GM19452 (cell line): ENCODE measurements at regions not wholly inside any gene's neighbourhood (a gene's known extent, or its start where the extent isn't known, plus 50 kb on each side); places are given as distances from the start of the nearest gene placed in this dataset.

Source experiments
- ATAC-seq: cut with Tn5 transposase; IDR thresholded peaks from one replicate; pipeline ENCODE4 v1.9.1; 2021; ENCODE audit not compliant: unreplicated experiment

- no peak for ATAC-seq
These were observed 416.6 kb upstream of the TRIB2 start for GRCh38 chr2:12300019-12300602.

GRCh38 chr2:12300927-12301326 is 415.8 kb upstream of the TRIB2 start:
- no peak for ATAC-seq

GRCh38 chr2:12302140-12302539 is 414.6 kb upstream of the TRIB2 start:
- no peak for ATAC-seq

- no peak for ATAC-seq
These were observed 414.0 kb upstream of the TRIB2 start for GRCh38 chr2:12302691-12303090.

DNA sequence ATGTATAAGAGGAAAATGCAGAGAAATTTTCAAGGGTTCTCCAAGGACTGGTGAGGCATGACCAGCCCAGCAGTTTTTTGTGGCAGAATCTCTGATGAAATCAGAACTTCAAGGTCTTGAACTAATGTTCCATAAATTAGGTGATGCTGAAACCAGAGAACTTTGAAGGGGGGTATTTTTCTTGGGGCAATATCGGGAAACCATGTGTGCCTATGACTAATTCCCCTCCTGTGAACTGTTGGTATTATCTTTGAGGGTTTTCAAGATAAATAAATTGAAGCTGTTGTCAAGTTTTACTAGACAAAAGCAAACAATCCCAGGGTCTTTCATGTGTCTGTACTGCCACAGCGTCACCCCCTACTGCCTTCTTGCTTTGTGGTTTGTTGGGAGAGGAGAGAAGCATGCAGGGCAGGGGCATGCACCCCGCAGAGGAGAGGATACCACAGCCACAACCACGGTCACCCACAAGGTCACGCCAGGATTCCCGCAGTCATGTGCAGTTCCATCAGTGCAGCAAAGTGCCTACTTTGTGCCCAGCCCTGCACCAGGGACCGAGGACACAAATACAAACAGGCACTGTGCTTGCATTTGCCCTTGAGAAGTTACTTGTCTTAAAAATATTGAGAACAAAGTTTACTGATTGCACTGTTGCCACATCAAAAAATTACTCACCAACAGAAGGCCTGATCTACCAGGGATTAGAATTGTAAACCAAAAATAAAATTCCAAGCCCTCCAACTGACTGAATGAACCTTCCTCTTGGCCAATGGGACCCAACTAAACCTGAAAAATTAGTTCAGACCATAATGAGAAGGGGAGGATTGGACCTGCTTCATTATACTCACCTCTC is 413.3 kb upstream of the TRIB2 start:
- ATAC-seq, result no peak

- no peak for ATAC-seq
These were observed 412.1 kb upstream of the TRIB2 start for GRCh38 chr2:12304564-12305171.

GRCh38 chr2:12305931-12306330 is 410.8 kb upstream of the TRIB2 start:
- ATAC-seq, result no peak

DNA sequence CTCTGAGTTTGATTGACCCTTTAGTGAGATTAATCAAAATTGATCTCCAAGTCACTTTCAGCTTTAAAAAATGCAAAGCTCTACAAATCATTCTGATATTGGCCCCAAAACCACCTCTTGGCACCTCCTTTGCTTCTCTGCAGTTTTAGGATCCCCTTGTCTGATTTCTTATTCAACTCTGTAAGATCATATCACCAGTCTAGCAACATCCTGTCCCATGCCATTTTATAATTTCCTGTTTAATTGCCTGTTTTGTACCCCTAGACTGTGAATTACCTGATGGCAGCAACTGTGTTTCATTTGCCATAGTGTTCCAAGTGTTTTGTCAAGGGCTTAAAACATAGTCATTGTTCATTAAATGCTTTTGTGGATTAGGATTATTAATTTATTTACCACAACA is 406.3 kb upstream of the TRIB2 start:
- no peak for ATAC-seq

DNA sequence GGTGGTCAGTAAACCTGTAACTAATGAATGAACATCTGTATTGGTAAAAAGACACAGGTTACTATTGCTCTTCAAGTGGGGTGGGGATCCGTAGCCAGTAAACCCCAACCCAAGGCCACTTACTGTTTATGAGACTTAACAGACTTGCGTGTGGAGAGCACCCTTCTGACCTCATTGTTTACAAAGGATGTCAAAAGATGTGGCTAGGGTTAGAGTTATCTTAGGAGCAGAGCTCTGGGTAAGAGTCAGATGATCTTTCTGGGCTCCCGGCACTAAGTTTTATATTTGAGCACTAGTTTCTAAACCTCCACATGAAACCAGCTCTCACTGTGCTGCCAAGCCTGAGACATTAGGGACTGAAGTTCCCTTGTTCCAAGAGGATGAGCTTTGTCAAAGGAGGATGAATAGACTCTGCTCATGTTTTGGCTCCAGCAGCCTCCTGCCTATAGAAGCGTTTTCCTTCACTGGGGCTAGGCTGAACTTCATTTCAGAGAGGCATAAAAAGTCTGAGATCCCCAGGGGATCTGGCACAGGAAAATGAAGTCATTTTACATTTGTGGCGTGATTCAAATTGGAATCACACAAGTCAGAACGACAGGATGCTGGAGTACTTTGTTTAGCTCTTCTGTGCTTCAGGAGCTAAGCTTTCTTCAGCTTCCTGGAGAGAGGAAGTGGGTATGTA is 403.1 kb upstream of the TRIB2 start:
- no peak for ATAC-seq

GRCh38 chr2:12314127-12314760 is 402.5 kb upstream of the TRIB2 start:
- no peak for ATAC-seq

DNA sequence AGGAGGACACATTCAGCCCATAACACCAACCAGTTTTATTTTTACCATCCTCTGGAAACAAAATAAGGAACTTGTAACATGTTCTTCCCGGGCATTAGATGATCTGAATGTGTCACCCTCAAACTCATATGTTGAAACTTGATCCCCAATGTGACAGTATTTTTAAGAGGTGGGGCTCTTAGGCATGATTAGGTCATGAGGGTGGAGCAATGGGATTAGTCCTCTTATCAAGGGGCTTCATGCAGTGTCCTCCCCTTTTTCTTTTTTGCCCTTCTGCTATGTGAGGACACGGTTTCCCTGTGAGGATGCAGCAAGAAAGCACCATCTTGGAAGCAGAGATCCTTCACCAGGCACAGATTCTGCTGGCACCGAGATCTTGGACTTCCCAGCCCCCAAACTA is 401.5 kb upstream of the TRIB2 start:
- ATAC-seq, result no peak

DNA sequence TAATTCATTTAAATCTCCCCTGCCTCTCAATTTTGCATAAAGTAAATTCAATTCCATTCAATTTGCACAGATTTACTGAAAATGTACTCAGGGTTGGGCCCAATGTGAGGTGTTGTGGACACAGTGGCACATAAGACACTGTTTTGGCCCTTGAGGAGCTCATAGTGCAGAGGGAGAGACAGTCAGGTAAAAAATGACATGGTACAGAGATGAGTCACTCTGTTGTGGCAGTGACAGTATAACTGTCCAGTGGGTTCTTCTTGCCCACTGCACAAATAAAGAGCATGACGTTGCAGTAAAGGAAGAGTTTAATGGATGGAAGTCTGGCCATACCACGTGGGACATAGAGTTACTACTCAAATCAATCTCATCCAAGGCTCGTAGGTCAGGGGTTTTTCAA is 400.3 kb upstream of the TRIB2 start:
- ATAC-seq, result no peak

DNA sequence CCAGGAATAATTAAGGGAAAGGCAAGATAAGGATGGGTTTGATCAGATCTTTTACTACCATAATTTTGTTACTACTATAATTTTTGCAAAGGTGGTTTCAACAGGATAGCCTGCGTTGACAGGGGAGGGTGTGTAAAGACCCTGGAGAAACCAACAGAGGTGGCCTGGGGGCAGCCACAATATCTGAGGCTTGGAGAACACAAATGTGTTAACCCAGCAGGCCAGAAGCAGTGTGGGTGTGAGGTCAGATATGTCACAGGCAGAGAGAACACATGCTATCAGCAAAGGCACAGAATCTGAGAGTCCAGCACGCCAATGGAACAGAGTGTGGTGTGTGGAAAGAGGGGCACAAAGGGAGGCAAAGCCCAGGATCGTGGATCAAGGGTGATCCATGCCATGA is 399.4 kb upstream of the TRIB2 start:
- ATAC-seq, result no peak

- no peak for ATAC-seq
These were observed 398.8 kb upstream of the TRIB2 start for GRCh38 chr2:12317814-12318426.

DNA sequence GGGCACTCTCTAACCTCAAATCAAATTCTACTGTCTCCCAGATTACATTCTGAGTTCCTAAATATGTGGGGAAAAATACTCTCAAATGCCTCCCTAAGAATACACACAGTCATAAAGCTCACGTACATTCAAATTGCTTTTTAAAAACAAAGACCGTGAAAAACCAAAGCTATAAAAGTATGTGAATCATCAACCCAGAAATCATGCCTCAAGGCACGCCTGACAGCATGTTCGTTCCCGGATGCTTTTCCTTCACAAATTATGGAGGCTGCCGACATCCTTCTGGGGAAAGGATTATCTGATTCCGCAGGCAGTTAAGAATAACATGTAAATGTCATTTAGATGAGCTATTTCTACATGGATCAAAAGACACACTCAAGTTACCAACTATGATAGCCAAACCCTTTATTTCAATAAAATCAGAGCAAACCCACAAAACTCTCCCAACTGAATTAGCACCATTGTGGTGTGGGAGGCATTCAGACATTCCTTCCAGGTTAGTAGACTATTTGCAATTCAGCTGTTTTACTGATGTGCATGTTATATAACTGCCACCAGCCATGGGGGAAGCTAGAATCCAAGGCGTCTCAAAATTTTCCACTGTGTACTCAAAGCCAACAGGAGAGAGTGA is 398.2 kb upstream of the TRIB2 start:
- ATAC-seq, result no peak

GRCh38 chr2:12320027-12320734 is 396.6 kb upstream of the TRIB2 start:
- ATAC-seq, result no peak

DNA sequence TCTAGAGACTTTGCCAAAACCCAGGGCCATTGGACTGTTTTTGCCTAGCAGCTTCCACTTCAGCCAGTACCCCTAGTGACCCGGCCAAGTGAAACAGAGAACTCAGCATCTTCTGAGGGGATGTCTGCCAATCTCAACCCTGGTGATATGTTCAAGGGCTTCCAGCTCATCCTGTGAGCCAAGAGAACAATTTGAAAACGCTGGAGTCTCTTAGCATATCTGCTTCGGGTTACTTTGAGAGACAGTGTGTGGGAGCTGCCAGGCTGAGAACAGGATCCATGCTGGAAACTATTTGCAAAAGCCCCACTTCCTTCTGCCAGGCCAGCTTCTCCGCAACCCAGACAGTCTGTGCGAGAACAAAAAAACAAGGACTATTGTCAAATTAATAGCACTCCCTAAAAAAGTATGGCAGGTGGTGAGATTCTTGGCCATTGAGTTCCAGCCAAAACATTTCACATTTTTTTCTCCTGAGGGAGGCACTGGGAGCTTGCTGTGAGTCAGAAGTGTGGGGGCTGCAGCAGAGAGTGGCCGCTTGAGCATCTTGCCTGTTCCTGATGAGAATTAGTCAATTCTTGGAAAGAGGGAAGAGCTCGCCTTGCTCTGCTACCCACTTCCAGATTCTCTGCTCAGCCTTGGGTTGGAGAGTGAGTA is 395.6 kb upstream of the TRIB2 start:
- no peak for ATAC-seq

DNA sequence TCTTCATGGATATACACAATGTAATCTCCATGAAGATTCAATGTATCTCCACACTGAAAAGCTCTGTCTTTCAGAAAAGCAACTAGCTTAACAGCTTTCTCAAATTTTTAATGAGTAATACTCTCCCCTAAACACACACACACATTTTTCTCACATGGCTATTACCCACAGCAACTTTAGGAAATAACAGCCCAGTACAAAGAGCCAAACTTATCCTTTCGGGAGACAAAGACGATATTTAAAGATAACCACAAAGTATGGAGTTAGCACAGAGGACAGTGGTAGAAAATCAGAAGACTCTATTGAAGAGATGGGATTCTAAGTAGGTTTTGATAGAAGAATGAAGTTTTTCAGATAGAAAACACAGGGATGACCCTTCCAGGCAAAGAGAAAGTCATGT is 394.9 kb upstream of the TRIB2 start:
- ATAC-seq, result no peak

- ATAC-seq, result no peak
These were observed 390.9 kb upstream of the TRIB2 start for GRCh38 chr2:12325806-12326205.
